Stimulated activated CD8-positive, alpha-beta memory T cell treated with anti-CD3 and anti-CD28 coated beads, Interleukin-7, amount 100 ng/mL, for 1 hour (primary cell): ENCODE measurements at regions not wholly inside any gene's neighbourhood (a gene's known extent, or its start where the extent isn't known, plus 50 kb on each side); places are given as distances from the start of the nearest gene placed in this dataset.
"Not testable (repeated sequence)": the region's sequence is repeated elsewhere in the genome, so short reads cannot be mapped to it uniquely, and the experiment has no call there.

Experiments used
- DNase-seq, 2 donors: peaks; one replicate each; pipeline ENCODE4 v3.0.0-alpha.2; 2020; ENCODE audit warnings: low read depth in 2 of 2

- no peak for DNase-seq
Observed at GRCh38 chr12:126953365-126953889, 1313.5 kb upstream of the TMEM132C start.

DNA sequence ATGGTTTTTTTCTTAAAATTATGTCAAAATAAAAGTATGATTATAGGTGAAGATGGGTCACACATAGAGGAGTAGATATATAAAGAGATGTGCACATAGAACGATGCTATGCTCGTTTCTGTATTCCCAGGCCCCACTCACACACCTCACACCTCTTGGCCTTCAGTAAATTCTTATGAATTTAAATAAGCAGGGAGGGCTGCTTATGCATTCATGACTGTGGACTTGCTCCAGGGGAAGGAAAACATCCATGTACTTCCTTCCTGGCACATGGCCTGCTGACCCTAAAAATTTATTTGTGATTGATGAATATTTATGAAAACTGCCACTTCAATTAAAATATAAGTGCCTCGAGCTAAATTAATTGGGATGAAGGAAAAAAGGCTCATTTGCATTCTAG lies 1306.7 kb upstream of the TMEM132C start:
- no peak for DNase-seq

DNA sequence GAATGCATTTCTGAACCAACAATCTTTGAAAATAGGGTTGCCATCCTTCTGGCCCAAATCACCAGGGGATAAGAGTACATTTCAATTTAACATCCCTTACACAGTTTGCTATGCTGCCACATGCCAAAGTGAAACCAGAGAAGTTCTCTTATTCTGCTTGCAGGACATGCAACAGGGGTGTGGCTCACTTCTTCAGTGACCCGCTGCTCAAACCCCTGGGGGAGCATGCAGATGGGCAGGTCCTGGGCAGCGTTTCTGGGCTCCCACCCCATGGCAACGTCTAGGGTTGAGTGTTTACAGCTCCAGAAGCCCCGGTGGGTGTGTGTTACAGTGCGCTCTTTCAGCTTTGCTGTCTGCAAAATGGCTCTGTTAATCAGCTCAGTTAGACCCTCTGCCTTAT lies 1306.3 kb upstream of the TMEM132C start:
- DNase-seq, result no peak

DNA sequence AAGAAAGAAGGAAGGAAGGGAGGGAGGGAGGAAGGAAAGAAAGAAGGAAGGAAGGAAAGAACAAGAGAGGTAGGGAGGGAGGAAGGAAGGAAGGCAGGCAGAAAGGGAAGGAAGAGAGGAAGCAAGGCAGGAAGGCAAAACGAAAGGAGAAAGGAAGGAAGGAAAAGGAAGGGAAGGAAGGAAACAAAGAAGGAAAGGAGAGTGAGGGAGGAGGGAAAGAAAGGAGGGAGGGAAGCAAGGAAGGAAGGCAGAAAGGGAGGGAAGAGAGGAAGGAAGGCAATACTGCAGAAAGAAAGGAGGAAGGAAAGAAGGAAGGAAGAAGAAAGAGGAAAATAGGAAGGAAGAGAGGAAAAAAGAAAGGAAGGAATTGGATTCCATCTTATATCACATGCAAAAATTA lies 1303.1 kb upstream of the TMEM132C start:
- DNase-seq, result no peak

DNA sequence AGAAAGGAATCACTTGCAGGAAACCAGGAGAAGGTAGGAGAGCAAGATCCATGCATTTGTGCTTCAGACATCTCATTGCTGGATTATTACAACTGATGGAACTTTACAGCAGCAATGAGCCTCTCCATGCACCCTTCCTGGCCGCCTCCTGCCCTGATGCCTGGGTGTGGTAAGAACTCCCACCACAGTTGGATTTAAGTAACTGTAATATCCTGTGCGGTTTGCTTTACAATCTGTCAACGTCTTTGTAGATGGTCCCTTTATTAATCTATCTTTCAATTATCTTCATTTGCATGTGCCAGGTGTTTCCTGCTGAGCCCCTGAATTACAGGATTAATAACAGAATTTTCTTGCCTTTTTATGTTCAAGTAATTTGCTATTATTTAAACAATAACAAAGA lies 1300.5 kb upstream of the TMEM132C start:
- no peak for DNase-seq

DNA sequence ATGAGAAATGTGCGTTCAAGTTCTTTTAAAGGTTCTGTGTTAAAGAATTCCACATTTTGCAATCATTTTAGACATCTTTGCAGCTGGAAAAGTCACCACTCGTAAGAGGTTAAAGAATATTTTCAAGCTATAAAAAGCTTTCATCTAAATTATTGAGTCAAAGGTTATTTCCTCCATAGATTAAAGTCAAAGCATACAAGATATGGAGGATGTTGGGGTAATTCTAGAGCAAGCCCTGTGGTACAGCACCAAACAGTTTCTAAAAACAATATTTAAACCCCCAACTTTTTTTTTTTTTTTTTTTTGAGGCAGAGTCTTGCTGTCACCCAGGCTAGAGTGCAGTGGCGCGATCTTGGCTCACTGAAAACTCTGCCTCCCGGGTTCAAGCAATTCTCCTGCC lies 1299.8 kb upstream of the TMEM132C start:
- no peak for DNase-seq

DNA sequence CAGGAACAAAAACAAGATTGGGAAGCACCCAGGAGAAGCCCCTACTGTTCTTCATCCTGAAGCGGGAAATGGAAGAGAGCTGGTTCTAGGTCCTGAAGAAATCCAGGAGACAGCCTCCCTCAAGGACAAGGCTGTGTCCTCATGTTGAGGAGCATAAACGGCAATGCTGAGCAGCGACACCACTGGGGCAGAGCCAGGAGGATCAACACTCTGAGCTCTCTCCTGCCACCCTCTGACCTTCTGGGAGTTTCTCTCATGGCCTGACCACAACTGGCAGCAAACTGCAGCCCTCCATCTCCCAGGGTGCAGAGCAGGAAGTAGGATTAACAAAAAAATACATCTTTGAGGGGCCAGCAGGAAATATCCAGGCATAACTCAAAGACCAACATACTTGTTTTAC lies 1292.2 kb upstream of the TMEM132C start:
- no peak for DNase-seq

GRCh38 chr12:126976579-126976978 lies 1290.4 kb upstream of the TMEM132C start:
- no peak for DNase-seq

- not testable (repeated sequence) for DNase-seq
Observed at GRCh38 chr12:126979564-126979963, 1287.4 kb upstream of the TMEM132C start.

DNA sequence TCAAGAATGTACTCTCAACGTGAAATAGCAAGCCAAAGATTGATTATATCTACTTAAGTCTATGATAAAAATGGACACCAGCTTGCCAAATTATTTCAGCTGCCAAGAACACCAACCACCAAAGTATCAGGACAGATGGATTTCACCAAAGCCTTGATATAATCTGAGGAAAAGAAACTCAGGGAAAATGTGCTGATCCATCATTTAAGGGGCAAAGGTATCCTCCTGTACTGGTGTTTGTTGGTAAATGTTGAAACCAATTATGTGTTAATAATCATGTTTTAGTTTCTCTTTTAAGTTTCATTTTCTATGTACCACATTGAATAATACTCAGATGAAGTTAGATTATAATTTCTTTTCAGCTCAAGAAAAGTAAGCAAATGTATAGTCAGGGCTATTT lies 1284.3 kb upstream of the TMEM132C start:
- DNase-seq, result no peak

DNA sequence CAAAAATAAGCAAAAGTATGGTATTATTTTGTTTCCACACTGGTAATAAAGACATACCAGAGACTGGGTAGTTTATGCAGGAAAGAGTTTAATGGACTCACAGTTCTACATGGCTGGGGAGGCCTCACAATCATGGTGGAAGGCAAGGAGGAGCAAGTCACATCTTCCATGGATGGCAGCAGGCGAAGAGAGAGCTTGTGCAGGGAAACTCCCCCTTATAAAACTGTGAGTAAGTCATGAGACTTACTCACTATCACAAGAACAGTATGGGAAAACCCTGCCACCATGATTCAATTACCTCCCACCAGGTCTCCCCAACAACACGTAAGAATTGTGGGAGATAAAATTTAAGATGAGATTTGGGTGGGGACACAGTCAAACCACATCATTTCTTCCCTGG lies 1283.2 kb upstream of the TMEM132C start:
- not testable (repeated sequence) for DNase-seq

- not testable (repeated sequence) for DNase-seq
Observed at GRCh38 chr12:126985663-126986062, 1281.3 kb upstream of the TMEM132C start.

DNA sequence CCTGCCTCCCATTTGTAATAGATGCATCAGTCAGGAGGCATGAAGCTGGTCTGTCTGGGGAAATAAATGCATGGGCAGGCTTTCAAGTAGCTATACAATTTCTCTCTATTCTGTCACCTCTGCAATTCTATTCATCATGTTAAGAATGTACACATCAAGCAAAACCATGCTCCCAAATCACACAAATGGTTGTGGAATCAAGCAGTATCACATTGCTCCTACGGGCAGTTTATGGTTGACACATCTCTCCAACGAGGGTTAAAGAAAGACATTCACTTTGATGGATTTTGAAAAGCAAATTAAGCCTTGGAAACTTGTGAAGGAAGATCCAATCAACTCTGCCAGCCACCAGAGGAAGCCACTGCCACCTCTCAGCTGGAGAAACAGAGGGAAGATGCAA lies 1277.4 kb upstream of the TMEM132C start:
- DNase-seq, result no peak

DNA sequence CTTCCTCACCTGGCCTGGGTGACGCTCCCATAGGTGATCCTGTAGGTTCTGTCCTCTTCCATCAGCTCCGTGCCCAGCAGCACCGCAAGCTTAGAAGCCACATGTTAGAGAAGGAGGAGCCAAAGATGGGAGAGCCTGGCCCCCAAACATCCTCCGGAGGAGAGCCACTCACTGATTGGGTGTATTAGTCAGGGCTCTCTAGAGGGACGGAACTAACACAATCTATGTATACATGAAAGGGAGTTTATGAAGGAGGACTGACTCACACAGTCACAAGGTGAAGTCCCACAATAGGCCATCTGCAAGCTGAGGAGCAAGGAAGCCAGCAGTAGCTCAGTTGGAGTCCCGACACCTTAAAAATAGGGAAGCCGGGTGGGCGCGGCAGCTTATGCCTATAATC lies 1273.1 kb upstream of the TMEM132C start:
- DNase-seq, result no peak

DNA sequence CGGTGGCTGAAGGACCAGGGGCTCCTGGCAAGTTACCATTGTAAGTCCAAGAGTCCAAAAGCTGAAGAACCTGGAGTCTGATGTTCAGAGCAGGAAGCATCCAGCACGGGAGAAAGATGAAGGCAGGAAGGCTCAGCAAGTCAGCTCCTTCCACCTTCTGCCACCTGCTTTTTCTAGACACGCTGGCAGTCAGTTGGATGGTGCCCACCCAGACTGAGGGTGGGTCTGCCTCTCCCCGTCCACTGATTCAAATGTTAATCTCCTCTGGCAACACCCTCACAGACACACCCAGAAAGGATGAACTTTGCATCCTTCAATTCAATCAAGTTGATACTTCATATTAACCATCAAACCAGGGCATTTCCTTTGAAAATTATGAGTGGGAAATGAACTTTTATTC lies 1272.4 kb upstream of the TMEM132C start:
- DNase-seq, result no peak

DNA sequence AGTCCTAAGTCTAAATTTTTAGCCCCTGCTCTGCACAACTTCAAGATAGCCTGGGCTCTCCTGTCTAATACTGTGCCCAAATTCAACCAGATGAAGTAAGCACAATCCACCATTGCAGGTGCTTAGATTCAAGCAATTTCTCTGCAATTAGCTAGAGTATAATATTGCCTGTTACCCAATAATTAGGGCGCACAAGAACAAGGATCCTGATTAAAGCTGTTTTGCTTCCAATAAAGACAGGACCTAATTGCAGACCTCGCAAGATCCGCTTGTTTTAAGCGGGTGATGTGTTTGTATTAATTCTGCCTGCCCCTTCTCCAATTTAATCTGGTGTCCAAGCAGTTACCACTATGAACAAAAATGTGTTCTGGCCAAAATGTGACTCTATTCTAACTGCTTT lies 1268.9 kb upstream of the TMEM132C start:
- no peak for DNase-seq

- no peak for DNase-seq
Observed at GRCh38 chr12:126998747-126999285, 1268.2 kb upstream of the TMEM132C start.

DNA sequence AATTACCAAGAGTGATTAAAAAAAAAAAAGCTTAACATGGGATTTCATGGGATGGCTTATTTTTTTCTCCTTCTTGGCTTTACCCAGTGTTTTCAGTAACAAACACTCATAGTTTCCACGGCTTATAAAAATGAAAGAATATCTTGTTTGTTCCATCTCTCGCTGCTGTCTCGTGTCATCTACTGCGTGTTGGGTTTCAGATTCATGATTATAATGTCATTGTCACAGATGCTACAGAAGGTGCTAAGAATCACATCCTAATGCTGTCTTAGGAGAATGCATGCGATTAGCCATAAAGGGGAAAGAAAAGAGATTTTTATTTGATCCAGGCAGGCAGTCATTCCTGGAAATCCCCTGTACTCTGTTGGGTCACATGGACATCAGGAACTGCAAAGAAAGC lies 1267.6 kb upstream of the TMEM132C start:
- no peak for DNase-seq

DNA sequence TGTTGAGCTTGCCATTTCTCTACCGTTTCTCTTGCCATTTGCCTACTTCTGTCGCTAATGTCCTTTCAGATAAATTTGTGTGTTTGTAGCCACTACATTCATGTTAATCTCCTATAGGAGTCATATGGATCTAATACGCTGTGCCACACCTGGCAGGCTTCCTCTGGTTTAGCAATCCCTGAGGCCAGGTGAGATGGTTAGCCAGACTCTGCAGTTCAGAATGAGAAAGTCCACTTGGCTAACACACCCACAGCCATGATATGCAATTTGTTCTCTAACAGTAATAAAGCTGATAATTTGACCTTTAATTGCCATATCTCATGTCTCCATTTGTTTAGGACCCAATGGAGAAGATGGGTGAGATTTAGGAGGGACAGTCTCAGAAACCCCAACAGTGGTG lies 1261.6 kb upstream of the TMEM132C start:
- no peak for DNase-seq

GRCh38 chr12:127006972-127007371 lies 1260.0 kb upstream of the TMEM132C start:
- no peak for DNase-seq

DNA sequence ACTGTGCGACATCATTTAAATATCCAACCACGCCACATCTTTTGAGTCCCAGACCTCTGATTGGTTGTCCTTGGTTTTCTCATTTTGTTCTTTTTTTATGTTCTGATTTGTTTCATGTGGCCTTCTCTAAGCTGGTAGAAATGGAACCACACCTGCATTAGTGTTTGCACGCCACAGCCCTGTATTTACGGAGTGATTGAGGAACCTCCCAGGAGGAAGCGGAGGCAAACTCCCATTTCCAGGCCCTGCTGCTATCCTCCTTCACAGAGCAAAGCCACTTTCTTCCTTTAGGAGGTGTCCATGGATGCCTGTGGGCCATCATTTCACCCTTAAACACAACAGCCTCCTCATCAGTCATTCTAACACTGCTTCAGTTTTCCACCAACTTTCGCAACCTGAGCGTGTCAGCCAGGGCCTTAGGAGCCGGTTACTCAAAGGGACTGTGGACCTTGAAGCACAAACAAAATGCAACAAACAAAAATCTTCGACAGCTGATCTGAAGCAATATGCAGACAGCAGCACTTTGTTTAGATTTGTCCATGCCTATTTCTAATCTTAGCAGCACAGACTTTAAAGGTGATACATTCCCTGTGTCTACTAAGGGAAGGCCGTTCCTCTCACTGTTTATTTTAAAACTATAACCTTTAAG lies 1258.1 kb upstream of the TMEM132C start:
- DNase-seq, result no peak

DNA sequence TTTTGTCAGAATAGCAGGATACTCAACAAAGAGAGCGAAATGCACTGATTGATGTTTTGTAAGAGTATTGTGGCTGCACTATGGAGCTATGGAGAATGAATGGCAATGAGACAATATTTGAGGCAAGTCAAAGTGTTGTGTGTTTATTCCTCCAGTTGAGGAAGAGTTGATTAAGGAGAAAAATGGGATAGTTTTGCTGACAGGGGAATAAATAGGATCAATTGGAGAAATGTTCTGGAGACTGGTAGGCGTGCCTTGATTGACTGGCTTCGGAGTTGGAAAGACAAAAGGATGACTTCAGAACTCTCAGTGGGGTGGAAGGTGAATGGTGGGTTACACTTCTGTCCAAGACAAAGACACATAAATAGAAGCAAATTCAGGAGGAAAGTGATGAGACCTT lies 1254.9 kb upstream of the TMEM132C start:
- DNase-seq, result no peak

GRCh38 chr12:127013197-127013596 lies 1253.8 kb upstream of the TMEM132C start:
- no peak for DNase-seq

DNA sequence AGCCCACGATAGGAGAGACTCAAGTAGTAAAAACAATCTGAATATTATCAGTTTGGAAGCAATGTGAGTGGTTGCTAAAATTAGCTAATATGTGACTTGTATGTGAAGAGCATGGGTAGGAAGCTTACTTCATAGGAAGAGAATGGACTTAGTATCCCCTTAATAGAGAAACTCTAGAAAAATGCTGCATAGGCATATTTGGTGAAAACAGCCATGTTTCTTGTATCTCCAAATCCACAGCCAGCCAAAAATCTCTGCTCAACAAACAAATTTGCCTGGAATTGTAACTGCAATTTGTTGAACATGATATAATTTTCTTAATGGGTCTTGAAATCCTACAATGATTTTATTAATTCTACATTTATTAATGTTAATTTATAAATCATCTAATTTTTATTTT lies 1252.9 kb upstream of the TMEM132C start:
- no peak for DNase-seq
